Epithelial cell of esophagus (primary cell): ENCODE measurements at regions not wholly inside any gene's neighbourhood (a gene's known extent, or its start where the extent isn't known, plus 50 kb on each side); places are given as distances from the start of the nearest gene placed in this dataset.

Experiments
- DNase-seq: peaks from one replicate; pipeline ENCODE4 v3.0.0; 2010; ENCODE audit warnings: low read depth
- H3K4me3 ChIP-seq: 2 replicates; pipeline ENCODE4 v1.5.1; 2011; ENCODE audit warnings: mild to moderate bottlenecking, low read length, control low read depth
- CTCF ChIP-seq: IDR thresholded peaks from 2 replicates; pipeline ENCODE4 v1.5.1; 2011; ENCODE audit warnings: low read depth, mild to moderate bottlenecking, low read length, control low read depth, inconsistent platforms; ENCODE audit not compliant: insufficient read depth; ENCODE audit errors: missing control alignments

DNA sequence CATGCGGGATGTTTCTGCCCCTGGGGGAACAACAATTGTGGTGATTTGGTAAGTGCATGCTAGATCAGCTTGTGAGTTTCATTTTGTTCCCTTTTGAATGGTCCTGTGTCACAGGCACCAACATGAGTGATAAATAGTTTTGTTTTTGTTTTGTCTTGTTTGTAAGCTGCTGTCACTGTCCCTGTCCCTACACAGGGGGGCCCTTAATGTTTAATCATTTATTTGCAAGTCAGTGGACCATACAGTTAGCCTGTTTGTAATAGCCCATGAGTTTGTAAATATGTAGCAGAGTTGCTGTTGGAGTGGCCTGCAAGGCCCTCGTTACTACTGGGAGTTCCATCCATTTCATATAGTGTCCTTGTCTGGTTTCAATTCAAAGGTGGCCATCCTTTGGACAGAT lies 979.6 kb upstream of the SPRY2 start:
- TF ChIP-seq CTCF = no peak
- DNase-seq = no peak
- no peak overlapping the region for H3K4me3 ChIP-seq

DNA sequence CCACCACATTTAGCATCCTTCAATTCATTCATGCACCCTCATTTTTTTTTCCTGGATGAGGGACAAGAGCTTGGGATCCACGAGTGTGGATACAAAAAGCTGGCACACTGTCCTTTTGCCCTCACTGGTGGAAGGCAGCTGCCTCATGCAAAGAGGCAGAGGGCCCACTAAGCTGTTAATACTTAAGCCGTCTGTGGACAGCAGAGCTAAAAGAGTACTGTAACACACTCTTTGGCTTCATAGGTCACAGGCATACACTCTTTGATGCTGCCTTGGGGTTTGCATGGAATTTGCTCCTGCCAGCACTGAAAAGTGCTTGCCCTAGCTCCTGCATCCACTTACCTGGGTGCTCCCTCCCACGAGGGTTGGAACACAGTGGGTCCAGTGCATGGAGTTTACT lies 978.4 kb upstream of the SPRY2 start:
- DNase-seq = no peak
- no peak for TF ChIP-seq CTCF
- no peak overlapping the region for H3K4me3 ChIP-seq

- no peak overlapping the region for H3K4me3 ChIP-seq
- no peak for DNase-seq
- no peak for TF ChIP-seq CTCF
Observed at GRCh38 chr13:81318231-81319019, 977.5 kb upstream of the SPRY2 start.

- no peak overlapping the region for H3K4me3 ChIP-seq
- no peak for DNase-seq
- no peak for TF ChIP-seq CTCF
Observed at GRCh38 chr13:81314461-81314860, 973.5 kb upstream of the SPRY2 start.

DNA sequence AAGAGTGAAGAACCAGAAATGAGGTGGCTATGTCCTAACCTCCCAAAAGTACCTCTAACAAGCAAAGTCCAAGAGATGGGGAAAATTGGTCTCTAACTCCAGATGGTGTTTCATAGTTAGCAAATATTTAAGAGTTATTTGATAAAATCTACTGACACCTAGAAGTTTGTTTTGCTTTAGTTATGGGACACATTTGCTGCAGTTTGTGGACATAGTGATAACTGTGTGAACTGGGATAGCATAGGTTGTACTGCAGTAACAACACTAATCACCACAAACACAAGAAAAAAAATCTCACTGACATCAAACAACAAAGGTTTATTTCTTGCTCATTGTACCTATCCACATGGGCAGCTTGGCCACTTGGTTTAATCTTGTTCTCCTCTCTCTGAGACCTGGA lies 965.0 kb upstream of the SPRY2 start:
- TF ChIP-seq CTCF = no peak
- H3K4me3 ChIP-seq = no peak overlapping the region
- DNase-seq = no peak

DNA sequence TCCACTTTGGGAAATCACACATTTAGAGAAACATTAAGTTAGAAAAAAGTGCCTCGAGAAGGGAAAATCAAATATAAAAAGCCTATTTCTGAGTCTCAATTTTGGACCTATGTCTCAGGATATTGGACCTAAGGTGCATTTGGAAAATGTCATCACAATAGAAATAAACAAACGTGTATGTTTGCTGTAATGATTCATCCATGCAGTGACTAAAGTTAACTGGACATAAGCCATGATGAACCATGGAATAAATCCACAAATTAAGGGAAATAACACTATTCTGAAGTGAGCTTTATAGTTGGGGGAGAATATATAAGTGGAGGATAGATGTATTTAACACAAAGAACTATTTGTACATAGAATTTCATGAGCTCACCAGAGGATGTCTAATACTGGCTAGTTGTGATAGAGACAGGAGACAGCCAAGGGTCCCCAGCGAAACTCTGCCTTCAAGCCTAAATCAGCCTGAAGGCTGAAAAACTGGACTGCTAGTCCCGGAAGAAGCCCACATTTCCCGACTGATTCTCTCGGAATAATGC lies 963.3 kb upstream of the SPRY2 start:
- peak; percentile 28 for DNase-seq
- TF ChIP-seq CTCF = no peak
- no peak overlapping the region for H3K4me3 ChIP-seq

DNA sequence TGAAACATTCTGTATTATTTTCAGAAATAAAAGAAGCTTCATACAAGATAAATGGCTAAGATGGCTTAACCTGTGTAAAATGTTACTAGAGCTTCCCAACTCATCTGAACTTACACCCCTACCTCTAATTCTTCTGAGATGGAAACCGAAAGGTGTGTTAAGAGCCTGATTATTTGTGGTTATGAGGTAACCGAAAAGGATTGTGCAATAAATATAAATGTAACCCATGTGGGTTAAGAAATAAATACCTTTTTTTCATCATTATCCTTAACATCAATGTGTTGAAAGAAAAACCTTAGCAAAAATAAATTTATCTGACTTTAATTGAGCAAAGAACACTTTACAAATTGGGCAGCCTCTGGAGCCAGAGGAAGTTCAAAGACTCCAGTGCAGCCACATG lies 961.8 kb upstream of the SPRY2 start:
- peak; percentile 9 for DNase-seq
- no peak for TF ChIP-seq CTCF
- H3K4me3 ChIP-seq = no peak overlapping the region
